HT1080 (cell line): ENCODE measurements at regions not wholly inside any gene's neighbourhood (a gene's known extent, or its start where the extent isn't known, plus 50 kb on each side); places are given as distances from the start of the nearest gene placed in this dataset.
A peak's percentile ranks its signal among the peaks of the same experiment; 100 is the strongest.

Source experiments
- DNase-seq: peaks from one replicate; pipeline ENCODE4 v3.0.0-alpha.2; 2015; ENCODE audit warnings: low read depth

DNA sequence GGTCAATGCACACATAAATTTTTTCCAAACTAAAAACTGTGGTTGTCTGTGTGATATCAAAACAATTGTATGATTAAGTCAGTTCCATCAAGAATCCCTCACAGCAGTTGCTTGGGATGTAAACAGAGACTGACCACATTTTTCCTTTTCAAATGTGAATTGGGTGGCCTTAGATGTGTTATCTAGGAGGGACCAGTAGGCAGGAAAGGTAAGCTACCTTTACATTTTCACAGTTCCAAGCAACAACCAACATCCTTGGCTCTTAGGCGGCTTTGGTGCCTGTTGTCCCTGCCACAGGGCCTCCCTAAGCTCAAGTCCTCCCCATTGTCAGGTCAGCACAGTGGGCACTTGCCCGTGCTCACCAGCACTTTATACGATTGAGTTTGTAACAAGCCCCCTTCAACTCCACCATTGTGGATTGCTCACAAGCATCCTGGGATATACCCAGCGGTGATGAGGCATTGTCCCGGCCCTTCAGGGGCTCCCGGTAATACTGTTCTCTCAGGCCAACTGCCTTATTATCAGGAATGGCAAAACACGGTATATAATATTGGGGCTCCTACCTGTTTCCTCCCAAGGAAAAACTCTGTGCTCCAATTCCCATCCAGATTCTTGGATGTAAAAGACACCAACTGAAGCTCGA lies 114.9 kb upstream of the ANKRD1 start:
- DNase-seq = no peak

DNA sequence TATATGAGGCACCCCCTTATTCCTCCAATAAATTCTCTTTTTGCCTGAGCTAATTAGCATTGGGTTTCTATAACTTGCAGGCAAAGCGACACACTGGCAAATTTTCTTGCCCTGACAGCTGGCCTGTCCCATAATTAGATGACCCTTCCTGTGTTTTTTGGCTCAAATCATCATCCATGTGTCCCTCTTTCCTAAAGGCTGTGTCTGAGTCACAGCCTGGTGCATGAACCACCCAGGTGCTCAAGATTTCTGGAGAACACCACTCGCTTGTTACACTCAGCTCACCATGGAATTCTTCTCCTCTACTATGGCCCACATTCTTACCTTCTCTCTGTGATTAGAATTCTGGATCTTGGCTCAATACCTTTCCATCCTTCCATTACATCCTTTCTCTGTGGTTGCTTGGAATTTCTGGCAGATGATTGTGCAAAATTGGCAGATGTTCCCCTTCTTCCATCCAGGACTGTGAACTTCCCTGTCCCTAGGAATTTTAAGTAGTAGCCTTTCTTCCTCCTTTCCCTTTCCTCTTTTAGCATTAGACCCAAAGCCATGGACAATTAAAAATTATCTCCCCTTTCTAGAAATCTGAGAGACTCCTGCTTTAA lies 116.0 kb upstream of the ANKRD1 start:
- DNase-seq = no peak

DNA sequence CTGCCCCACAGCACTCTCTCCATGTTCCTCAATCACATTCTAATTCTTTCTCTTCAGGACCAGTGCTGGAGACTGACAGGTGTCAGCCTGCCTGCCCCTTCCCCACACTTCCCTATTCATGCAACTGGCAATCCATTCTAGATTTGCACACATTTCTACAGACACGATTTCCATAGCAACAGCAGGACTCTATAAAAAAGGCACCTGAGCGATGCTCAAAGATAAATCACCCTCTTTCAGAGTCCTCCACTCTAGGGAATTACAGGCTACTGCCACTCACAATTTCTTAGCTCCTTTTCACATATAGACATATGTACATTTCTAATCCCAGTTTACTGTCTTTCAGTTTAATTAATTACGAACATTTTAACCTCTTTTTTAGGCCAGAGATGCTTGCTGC lies 118.1 kb upstream of the ANKRD1 start:
- DNase-seq = no peak

DNA sequence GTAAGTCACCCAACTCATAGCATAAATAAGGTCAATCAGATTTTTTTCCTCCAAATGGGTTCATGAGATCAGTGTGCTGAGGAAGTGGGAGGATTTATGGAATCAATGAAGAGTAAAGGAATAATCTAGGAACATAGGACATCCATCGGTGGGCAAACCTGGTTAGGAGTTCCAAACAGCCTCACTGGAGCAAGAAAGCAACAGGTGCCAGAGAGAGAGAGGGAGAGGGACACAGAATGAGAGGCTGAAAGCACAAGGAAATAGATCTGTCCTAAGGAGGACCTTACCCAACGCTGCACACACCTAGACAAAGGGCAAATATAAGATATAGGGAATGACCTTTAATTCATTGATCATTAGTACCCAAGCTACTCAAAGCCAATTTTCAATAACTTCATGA lies 119.5 kb upstream of the ANKRD1 start:
- DNase-seq = no peak

DNA sequence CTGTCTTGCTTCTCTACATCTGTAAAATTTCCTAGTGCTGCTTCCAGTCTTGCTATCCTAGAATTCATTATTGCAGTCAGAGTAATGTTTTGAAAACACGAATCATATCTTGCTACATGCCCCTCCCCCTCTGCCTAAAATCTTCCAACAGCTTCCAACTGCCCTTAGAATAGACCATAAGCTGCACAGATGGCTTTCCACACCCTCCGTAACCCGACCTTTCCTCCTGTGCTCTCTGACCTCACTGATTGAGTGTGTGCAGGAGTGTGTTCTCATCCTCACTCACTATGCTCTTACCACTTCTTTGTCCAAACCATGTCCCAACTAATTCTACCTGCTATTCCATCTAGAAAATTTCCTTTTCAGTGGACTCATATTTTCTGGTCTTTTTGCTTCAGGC lies 121.2 kb upstream of the ANKRD1 start:
- no peak for DNase-seq

DNA sequence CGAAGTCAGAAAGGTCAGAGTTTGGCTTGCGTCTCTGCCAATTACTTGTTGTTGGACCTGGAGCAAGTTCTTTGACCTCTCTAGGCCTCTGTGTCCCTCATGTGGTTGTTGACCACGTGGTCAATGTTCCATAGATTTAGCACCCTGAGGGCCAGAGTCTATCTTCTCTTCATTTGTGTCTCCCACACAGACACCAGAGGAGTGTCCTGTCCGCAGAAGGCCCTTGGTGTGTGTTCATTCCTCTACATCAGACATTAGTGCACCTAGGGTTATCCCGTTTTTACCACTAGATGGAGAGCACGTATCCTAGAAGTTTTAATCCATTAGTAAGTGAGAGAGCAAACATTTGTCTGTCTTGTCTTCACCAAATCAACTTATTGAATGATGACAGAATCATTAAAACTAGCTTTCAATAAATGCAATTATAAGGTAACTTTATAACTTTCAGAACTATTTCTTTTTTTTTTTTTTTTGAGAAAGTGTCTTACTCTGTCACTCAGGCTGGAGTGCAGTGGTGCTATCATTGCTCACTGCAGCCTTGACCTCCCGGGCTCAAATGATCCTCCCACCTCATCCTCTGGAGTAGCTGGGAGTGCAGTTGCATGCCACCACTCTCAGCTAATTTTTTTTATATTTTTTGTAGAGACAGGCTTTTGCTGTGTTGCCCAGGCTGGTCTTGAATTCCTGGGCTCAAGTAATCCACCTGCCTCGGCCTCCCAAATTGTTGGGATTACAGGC lies 122.5 kb upstream of the ANKRD1 start:
- DNase-seq = peak; percentile 28

DNA sequence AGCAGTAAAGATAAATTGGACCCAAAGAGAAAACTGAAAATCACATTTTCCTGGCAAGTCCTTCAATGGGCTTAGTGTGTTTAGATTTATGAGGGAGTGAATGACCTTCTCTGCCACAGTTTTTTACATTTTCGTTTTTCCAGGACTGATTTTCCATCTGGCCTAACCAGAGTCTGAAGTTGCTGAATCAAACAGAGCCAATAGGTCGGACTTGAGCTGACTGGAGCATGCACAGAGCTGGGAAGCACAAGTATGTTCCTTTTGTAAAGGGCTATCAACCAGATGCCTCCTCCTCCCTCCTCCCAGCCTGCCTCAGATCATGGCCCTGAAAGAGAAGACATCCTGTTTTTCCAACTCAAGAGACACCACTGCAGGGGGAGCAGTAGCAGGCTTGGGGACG lies 126.0 kb upstream of the ANKRD1 start:
- no peak for DNase-seq

DNA sequence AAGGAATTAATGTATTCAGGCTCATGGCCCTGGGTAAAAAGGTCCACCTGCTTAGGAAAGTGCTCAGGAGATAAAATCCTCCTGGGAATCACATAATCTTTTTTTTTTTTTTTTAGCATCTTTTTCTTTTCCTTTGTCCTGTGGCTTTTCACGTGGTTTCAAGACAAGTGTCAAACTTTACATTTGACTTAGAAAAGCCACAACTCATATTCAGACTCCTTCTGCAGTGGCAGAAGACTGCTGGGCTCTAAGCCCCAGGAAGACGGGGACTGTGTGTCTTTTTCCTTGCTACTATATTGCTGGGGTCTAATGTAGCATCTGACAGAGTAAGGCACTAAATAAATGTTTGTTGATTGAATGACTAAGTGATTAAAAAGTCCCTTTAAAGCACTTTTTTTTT lies 127.5 kb upstream of the ANKRD1 start:
- DNase-seq = no peak

DNA sequence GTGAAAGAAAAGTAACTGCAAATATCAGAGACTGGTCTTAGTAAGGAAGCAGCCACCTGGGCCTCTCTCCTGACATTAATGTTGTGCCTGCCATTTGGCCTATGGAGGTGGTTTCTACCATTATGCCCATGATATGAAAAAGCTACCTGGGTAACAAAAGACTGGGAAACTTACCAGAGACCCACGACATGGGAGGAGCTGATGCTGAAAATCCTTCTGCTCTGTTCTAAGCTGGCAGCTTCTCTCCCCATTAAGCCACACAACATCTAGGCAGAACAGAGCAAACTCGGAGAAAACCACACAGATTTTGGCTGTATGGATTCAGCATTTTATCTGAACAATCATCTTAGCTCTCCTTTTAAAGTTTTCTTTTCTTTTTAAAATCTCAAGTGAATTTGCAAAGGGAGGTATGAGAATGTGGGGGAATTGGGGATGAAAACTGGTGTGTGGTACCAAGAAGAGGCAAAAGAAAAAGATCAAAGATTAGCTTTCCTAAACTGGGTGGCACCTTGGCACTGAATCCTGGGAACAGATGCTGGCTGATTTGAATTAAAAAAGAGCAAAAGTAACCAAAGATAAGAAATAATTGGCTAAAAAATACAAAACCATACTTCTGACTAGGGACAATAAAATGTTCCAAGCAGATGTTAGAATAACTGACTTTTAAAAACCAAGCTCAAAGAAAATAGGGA lies 128.6 kb upstream of the ANKRD1 start:
- no peak for DNase-seq

DNA sequence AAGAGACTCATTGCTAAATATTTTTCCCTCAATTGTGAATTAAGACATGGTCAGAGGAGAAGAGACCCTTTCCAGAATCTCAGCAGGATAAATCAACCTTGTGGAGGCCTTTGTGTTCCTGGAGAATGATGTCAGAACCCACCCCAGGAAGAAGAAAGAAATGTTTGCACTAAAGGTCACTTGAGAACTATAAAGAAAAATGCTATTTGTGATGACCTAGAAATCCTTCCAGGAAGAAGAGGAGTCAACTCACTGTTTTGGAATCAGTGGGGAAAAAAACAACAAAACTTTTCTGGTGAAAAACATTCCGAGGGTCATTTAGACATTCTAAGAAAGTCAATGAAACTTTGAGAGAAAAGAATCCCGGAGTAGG lies 129.1 kb upstream of the ANKRD1 start:
- no peak for DNase-seq

DNA sequence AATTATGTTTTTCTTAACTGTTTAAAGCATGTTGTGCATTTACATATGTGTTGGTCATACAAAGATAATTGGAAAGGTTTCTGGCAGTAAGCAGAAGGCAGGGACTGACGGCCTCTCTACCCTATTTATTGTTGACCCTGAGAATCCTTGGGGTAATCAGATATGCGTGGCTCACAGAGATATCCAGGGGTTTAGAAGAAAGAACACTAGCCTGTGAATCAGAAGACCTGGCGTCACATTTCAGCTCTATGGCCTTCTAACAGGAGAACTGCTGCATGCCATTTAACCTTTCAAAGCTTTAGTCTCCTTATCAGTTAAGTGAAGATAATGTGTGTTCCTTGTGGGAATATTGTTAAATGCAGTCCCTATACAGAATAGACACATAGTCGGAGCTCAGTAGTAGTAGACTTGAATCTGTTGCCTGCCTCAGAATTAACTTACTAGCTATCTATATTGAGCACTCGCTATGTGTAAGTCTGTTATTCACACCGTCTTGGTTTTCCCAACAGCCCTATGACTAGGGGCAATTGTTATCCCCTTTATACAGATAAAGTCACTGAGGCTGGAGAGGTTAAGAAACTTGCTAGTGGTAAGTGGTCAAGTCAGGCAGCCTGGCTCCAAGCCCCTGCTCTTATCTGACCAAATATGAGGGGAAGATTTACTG lies 129.6 kb upstream of the ANKRD1 start:
- no peak for DNase-seq

DNA sequence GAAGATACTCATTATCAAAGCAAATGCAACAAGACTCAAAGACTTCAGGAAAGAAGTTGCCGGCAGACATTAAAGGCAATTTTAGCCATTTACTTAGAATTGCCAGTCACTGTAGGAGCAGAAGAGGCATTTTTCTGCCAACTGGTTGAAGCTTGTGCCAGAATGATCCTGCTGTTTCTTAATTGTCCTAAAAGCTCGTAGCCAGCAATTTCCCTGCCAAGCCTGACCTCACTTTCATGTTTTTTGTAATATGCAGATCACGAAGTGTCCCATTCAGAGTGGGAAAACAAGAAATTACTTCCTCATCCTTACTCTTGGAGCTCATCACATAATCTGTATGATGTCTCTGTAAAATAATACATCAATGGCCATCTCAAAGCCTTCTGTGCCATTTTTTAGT lies 130.9 kb upstream of the ANKRD1 start:
- DNase-seq = no peak

DNA sequence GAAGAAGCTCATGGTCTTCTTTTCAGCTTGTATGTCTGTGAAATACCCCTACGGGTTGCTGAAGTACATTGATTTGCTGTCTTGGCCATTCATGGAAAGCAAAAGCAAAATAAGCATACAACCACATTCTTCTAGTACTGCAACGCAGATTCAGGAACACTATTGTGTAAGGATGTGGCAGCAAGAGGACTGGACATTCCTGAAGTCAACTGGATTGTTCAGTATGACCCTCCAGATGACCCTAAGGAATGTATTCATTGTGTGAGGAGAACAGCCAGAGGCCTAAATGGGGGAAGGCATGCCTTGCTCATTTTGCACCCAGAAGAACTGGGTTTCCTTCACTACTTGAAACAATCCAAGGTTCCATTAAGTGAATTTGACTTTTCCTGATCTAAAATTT lies 133.4 kb upstream of the ANKRD1 start:
- DNase-seq = no peak

DNA sequence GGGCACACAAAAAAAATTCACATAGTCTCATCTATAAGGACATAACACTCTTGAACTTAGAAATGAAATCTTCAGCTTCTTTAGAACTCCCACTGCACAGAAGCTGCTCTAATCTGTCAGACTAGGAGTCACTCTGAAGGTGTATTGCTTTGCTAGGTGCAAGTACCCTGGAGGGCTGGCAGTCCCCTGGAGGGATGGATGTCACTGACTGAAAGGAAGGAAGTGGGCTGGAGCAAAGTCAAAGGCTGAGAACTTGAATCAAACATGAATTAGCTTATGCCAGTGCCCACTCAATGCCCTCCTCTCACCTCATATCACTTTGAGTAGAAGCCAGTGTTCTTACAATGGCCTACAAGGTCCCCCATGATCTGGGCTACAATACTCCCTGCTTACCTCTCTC lies 140.3 kb upstream of the ANKRD1 start:
- no peak for DNase-seq

DNA sequence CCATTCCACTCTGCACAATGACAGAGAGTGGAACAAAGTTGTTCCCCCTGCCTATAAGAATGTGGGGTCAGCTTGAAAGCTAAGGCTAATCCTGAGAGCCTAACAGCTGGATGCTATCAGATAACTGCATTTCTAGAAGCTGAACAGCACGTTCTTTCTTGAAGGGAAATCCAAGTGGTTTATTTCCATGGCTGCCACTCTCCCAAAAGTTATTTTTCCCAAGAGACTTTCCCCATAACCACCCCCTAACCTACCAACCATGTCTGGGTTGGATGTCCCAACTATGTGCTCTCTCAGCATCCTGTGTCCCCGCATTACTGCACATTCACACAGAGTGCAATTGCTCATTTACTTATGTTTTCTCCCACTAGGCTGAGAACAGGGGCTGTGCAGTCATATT lies 140.7 kb upstream of the ANKRD1 start:
- no peak for DNase-seq

DNA sequence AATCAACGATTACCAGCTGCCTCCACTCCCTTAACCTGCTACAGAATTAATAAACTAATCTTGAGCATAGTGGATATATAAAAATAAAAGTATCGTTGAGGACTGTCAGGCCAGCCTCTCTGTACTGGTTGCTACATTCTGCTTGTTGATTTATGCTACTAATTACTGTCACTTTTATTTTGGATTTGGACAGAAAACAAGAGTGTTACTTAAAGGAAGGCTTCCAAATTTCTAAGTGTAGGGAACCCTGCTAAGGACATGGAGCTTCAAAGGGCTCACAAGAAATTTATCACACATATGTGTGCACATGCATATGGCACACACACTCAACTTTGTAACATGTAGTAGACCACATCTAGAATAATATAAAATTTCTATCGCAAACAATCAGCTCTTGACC lies 141.2 kb upstream of the ANKRD1 start:
- no peak for DNase-seq

DNA sequence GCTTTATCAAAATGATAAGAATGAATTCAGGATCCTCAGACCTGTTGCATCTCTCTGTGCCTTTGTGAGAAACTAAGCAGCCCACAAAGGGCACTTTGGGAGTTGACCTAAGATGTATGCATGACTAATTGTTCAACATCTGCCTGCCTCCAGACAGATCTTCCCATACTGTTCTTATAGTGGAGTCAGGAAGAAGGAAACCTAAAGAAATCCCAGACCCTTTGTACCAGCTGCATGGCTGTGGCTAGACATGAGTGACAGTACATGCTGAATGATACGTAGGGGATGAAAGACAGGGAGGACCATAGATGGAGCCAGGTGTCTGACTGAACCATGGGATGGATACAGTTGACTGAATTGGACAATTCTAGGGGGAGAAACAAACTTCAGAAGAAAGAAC lies 148.7 kb upstream of the PCGF5 start:
- DNase-seq = no peak

DNA sequence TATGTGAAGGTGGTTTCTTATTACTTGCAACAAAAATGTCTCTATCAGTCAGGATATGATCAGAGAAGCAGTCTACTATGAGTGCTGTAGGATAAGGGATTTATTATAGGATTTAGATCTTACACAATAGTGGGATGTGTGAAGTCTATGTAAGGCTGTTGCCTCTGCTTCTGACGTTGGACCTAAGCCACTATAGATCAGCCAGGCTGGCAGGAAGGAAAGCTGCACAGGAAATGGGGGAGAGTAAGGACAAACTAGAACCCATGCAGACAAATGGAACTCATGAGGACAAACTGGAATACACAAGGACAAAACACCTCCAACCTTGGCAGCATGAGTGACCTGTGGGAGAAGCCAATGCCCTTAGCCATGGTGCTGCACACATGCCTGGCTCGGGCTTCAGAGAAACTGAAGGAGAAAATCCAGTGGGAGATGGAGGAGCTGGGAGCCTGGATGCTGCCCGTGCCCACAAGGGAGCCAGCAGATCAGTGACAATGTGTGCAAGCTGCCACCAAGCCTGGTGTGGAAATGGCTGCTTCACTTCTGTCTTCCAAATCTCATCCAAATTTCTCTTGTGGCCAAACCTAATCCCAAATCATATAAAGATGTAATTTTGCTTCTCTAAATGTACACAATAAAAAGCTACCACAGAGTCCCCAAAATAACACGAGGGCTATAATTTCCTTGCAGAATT lies 147.0 kb upstream of the PCGF5 start:
- DNase-seq = no peak

DNA sequence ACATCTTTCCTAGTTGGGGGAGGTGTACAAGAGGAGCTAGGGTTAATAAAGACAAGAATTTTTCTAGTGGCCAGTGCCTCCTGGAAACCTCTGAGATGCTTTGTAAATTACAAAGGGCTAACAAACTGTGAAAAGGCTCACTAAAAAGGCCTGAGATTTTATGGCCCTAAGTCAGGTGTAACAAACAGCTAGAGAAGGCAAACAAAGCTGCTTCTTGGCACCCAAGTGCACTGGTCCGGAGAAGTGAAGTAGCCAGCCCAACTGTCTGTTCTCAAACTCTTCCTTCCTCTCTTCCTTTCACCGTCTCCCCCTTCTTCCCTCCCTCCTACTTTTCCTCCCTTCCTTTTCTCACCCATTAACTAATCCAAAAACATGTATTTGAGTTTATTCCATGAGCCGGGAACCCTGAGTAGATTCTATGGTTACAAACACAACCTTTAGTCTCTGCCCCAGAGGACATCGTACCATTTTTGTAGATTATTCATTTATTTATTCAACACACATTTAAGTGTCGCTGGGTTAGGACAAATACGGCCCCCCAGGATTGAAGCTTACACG lies 143.4 kb upstream of the PCGF5 start:
- DNase-seq = no peak

DNA sequence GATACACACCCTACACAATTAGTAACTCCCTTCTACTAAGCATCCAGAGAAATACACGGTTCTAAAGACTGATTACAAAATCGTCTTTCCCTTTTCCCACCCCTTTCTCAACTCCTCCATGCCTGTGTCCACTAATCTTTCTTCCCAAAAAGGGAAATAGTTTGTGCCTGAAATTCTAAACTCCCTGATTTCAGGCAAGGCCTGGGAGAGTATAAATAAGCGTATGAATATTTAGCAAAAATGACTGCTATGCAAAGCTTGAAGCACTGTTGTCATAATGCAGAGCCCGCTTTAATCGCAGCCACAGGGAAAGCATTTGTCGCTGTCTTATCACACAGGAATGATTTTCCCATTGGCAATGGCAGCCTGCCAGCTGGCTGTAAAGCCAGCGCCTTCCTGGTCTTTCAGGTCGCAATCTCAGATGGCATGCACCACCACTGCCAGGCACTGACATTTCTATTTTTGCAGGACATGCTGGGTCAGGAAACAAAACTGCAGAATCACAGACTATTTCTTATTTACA lies 142.9 kb upstream of the PCGF5 start:
- DNase-seq = no peak

DNA sequence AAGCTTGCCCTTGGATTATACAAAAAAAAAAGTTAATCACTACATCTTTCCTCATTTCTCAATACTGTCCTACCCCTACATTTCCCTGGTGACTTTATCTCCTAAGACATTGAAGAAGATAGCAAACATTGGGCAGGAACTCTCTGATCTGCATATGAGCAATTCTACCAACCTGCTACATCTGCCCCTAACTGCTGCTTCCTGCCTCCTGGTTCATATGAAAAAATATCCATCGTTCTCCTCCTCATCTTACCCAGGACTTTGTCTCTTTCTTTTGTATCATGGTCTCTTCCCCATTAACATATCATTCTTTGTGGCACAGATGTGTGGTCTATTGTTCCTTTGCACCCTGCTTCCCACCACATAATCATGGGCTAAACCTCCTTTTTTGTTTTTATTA lies 139.7 kb upstream of the PCGF5 start:
- DNase-seq = no peak
